IPS-15b (cell line): ENCODE measurements at regions not wholly inside any gene's neighbourhood (a gene's known extent, or its start where the extent isn't known, plus 50 kb on each side); places are given as distances from the start of the nearest gene placed in this dataset.

Source experiments
- H3K27me3 ChIP-seq: one replicate; pipeline ENCODE4 v1.6.1; 2013; ENCODE audit warnings: low read length; ENCODE audit not compliant: control insufficient read depth, insufficient read depth
- H3K36me3 ChIP-seq: one replicate; pipeline ENCODE4 v1.6.1; 2013; ENCODE audit warnings: low read length; ENCODE audit not compliant: control insufficient read depth, insufficient read depth
- H3K4me1 ChIP-seq: one replicate; pipeline ENCODE4 v1.6.1; 2013; ENCODE audit warnings: mild to moderate bottlenecking, low read length; ENCODE audit not compliant: control insufficient read depth, insufficient read depth
- H3K4me3 ChIP-seq: one replicate; pipeline ENCODE4 v1.5.1; 2013; ENCODE audit warnings: low read depth, low read length
- H3K9ac ChIP-seq: one replicate; pipeline ENCODE4 v1.6.1; 2013; ENCODE audit warnings: low read depth, mild to moderate bottlenecking, low read length
- H3K9me3 ChIP-seq: one replicate; pipeline ENCODE4 v1.6.1; 2013; ENCODE audit warnings: mild to moderate bottlenecking, low read length; ENCODE audit not compliant: control insufficient read depth, insufficient read depth

DNA sequence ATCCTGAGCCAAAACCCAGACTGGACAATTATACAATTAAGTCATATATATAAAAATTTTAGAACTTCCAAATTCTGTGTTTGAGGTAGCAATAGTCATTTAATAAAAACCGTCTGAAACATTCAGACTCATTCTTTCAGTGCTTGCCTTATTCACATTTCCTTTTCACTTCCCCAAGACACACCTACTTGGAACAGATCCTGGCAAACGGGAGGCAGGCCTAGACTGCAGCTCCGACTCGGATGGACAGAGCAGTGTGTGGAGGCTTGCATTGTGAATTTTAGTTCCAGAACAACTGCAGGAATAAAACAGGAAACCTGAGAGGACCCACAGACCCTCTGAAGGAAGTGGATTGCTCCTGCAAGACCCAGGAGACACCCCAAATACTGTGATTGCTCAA lies 341.4 kb downstream of the CNTN3 start:
- Histone ChIP-seq H3K9me3 (no peaks in the 10 kb centered on the region), H3K9ac (no peak overlapping the region), H3K36me3 (no peaks in the 10 kb centered on the region), H3K4me1 (no peaks in the 10 kb centered on the region), H3K4me3 (no peak overlapping the region), H3K27me3 (no peaks in the 10 kb centered on the region)

DNA sequence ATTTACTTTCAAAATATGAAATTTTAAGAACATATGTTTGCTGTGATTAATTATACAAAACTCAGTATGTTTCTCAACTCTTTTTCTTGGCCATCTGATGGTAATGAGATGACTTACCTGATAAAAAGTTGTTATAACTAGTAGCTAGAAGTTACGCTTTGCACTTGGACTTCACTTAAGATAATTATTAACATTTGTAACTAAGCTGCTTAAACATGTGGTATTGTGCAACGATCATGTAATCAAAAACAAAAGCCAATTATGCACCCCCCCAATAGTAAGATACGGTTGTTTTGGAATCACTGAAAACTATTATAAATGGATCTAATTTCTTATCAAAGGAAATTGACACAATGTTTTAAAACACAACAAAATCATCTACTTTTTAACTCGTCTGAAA lies 342.9 kb downstream of the CNTN3 start:
- H3K9me3 ChIP-seq: no peaks in the 10 kb centered on the region
- H3K4me3 ChIP-seq: no peak overlapping the region
- no peaks in the 10 kb centered on the region for H3K27me3 ChIP-seq
- no peaks in the 10 kb centered on the region for H3K4me1 ChIP-seq
- H3K9ac ChIP-seq: no peak overlapping the region
- H3K36me3 ChIP-seq: no peaks in the 10 kb centered on the region

- Histone ChIP-seq H3K9me3 (no peaks in the 10 kb centered on the region), H3K9ac (no peak overlapping the region), H3K27me3 (no peaks in the 10 kb centered on the region)
These were observed 344.8 kb downstream of the CNTN3 start for GRCh38 chr3:74269689-74270088.

DNA sequence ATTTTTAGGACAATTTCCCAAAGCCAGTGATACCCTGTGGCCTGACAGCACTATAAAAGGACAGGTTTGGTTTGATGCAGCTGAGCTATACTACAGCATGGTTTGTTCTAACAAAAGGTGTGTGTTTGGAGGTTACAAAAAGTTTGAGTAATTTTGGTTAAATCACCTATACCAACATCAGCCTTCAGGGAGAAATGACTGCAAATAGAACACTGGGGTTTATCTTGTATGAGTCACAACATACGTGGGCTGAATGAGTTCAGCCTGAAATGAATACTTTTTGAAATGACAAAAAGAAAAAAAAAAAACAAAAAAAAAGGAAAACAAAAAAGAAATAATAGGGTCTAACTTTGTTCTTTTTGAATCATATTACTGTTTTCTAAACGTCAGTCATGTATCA lies 345.7 kb downstream of the CNTN3 start:
- no peak overlapping the region for H3K4me3 ChIP-seq
- no peaks in the 10 kb centered on the region for H3K4me1 ChIP-seq
- no peaks in the 10 kb centered on the region for H3K9me3 ChIP-seq
- H3K36me3 ChIP-seq: no peaks in the 10 kb centered on the region
- no peaks in the 10 kb centered on the region for H3K27me3 ChIP-seq
- no peak overlapping the region for H3K9ac ChIP-seq

More at GRCh38 chr3:74269689-74270088, 344.8 kb downstream of the CNTN3 start:
- Histone ChIP-seq H3K4me3 (no peak overlapping the region), H3K4me1 (no peaks in the 10 kb centered on the region), H3K36me3 (no peaks in the 10 kb centered on the region)

DNA sequence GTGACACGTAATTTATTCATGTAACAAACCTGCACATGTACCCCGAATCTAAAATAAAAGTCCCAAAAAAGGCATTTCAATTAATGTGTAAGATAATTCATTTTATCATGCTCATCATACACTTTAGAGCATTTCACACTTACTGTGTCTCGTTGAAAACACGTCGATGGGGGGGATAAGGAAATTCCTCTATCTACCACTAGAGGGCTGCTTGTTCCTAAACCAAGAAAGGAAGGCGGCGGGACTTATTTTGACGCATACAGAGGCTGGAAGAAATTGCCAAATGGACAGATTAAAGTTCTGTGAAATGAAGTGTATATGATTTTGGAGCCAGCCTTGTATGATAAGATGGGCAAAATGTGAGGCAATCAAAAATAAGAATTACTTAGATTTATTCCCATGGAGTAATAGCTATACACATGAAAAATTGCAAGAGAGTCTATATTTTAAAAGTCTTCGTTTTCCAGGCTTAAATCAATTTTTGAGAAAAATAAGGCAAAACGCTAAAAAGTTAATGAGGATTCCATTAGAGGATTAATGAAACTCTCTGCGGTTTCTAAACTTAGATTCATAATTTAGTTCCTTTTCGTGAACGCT lies 346.8 kb downstream of the CNTN3 start:
- Histone ChIP-seq H3K9ac (no peak overlapping the region), H3K27me3 (no peaks in the 10 kb centered on the region), H3K36me3 (no peaks in the 10 kb centered on the region), H3K9me3 (no peaks in the 10 kb centered on the region), H3K4me1 (no peaks in the 10 kb centered on the region), H3K4me3 (no peak overlapping the region)

DNA sequence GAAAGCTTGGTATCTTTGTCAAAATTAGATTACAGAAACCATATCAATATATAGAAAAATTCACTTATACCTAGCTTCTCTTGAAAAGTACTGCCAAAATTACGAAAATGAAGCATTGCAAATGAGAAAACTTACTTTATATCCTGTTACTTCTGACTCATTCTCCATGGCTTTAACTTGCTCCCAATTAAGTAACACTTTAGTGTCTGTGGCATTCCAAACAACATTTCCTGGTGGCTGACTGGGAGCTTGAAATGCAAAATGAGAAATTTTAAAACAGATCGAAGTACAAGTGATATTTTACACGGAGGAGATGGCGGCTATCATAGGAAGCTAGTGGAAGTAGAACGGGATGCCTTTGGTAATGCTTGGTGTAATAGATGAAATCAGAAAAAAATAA lies 347.3 kb downstream of the CNTN3 start:
- Histone ChIP-seq H3K9me3 (no peaks in the 10 kb centered on the region), H3K36me3 (no peaks in the 10 kb centered on the region), H3K4me1 (no peaks in the 10 kb centered on the region), H3K9ac (no peak overlapping the region), H3K27me3 (no peaks in the 10 kb centered on the region), H3K4me3 (no peak overlapping the region)

GRCh38 chr3:74265069-74265468 lies 349.4 kb downstream of the CNTN3 start:
- Histone ChIP-seq H3K4me1 (no peaks in the 10 kb centered on the region), H3K27me3 (no peaks in the 10 kb centered on the region), H3K4me3 (no peak overlapping the region), H3K36me3 (no peaks in the 10 kb centered on the region), H3K9ac (no peak overlapping the region), H3K9me3 (no peaks in the 10 kb centered on the region)

GRCh38 chr3:74263031-74263430 lies 351.4 kb downstream of the CNTN3 start:
- no peak overlapping the region for H3K4me3 ChIP-seq
- no peak overlapping the region for H3K9ac ChIP-seq
- no peaks in the 10 kb centered on the region for H3K36me3 ChIP-seq
- no peaks in the 10 kb centered on the region for H3K4me1 ChIP-seq
- H3K9me3 ChIP-seq: no peaks in the 10 kb centered on the region
- H3K27me3 ChIP-seq: no peaks in the 10 kb centered on the region

GRCh38 chr3:74233091-74233490 lies 381.4 kb downstream of the CNTN3 start:
- peaks cover 2% of the 10 kb centered on the region for H3K36me3 ChIP-seq
- no peaks in the 10 kb centered on the region for H3K4me1 ChIP-seq
- H3K9ac ChIP-seq: no peak overlapping the region
- no peaks in the 10 kb centered on the region for H3K27me3 ChIP-seq
- H3K9me3 ChIP-seq: no peaks in the 10 kb centered on the region
- H3K4me3 ChIP-seq: no peak overlapping the region

DNA sequence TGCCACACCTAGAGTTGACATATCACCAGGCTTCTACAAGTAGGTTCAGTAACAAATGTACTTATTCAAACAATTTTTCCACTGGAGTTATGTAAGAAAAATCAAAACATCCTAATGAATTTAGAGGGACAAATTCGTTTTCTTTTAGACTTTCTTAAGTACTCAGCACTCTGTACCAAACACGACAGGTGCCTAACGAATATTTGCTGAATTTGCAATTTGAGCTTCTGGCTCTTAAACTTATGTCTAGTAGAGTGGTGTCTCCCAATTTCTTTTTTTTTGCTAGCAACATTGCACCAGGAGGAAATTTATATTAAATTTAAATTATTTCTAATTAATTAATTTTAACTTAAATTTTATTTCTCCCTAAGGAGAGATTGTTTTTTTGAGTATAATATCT lies 397.0 kb downstream of the CNTN3 start:
- Histone ChIP-seq H3K27me3 (no peaks in the 10 kb centered on the region), H3K4me1 (no peaks in the 10 kb centered on the region), H3K4me3 (no peak overlapping the region), H3K9me3 (no peaks in the 10 kb centered on the region), H3K36me3 (no peaks in the 10 kb centered on the region), H3K9ac (no peak overlapping the region)

- Histone ChIP-seq H3K4me1 (no peaks in the 10 kb centered on the region), H3K9me3 (no peaks in the 10 kb centered on the region), H3K4me3 (no peak overlapping the region), H3K9ac (no peak overlapping the region), H3K36me3 (no peaks in the 10 kb centered on the region), H3K27me3 (no peaks in the 10 kb centered on the region)
These were observed 400.2 kb downstream of the CNTN3 start for GRCh38 chr3:74214286-74214685.

DNA sequence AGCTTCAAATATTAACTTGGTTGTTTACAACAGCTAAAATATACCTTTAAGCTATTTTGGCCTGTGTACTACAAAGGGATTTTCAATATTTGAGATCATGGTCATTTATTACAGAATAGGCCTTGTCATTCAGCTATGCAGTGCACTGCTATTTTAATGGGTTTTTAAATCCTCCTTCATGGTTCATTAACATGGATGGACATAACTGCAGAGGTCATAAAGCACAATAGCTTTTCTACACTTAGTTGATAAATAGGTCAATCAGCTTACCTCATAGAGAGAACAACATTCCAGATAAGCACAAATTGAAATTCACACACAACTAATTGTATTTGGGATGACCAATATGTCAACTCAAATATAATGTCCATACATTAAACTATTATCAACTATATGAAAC lies 403.7 kb downstream of the CNTN3 start:
- H3K4me3 ChIP-seq: no peak overlapping the region
- no peak overlapping the region for H3K9ac ChIP-seq
- no peaks in the 10 kb centered on the region for H3K27me3 ChIP-seq
- no peaks in the 10 kb centered on the region for H3K9me3 ChIP-seq
- H3K4me1 ChIP-seq: no peaks in the 10 kb centered on the region
- no peaks in the 10 kb centered on the region for H3K36me3 ChIP-seq
